COLO829 (cell line): ENCODE measurements at regions not wholly inside any gene's neighbourhood (a gene's known extent, or its start where the extent isn't known, plus 50 kb on each side); places are given as distances from the start of the nearest gene placed in this dataset.
A peak's percentile ranks its signal among the peaks of the same experiment; 100 is the strongest.

ENCODE experiments used
- DNase-seq: peaks from one replicate; pipeline ENCODE4 v3.0.0; 2012; ENCODE audit warnings: low spot score

DNA sequence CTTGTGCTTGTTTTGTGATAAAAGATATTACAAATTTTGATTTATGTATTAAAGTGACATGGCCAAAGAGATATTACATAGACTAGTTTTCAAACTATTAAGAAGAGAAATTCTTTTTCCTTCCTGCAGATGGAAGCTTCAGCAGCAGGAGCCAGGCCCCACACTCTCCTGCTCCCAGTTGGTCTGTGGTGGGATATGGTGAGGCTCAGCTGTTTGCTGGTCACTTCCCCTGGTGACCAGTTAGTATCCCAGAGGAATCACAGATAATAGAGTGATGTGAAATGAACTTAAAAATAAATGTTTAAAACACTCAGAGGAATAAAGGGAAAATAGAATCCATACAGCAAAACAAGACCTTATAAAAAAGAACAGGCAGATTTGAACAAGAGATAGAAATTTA is 154.7 kb downstream of the KTN1 start:
- no peak for DNase-seq

DNA sequence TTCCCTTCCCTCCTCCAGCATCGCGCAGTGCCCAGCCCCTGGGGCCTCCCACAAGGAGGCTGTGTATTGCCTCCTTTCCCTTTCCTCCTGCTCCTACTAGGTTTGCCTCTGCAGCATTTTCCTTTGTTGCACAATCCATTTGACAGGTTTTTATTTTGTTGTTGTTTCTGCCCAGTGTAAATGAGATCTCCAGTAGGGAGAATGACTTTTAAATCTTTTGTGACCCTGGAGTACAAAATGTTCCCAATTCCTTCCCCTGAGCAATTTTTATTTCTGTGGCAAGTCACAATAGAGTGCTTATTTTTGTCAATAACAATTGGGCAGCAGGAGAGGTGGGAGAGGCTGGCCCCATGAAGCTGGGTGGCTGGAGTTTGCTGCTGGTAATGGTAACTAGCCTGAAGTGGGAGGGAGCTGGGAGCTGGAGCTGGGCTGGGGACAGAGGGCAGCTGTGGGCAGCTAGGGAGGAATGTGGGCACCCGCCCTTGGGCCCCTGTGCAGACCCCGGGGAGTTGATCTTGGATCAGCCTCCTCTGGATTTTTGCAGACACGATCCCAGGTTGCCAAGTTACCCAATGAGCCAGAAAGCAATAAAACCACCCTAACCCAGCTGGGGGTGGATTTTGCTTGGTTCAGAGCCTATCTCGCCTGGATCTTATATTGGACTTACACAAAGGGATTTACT is 160.1 kb downstream of the KTN1 start:
- no peak for DNase-seq

- no peak for DNase-seq
These were observed 160.6 kb downstream of the KTN1 start for GRCh38 chr14:55740649-55740989.

GRCh38 chr14:55741240-55741639 is 161.2 kb downstream of the KTN1 start:
- no peak for DNase-seq

DNA sequence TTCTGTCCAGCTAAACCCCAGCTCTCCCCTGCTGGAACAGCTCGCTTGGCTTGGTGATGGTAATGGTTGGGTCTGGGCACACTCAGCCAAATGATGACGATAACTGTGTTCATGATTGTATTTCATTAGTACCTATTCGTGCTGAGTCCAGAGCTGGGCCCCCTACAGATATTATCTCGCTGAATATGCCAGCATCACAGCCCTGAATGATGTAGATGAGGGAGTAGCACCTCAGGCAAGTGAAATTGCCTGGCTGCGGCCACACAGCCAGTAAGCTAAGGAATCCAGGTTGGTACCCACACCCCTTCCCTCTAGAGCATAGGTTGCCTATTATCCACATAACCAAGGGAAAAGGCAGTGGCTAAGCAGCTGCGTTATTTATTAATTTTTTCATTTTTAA is 163.5 kb downstream of the KTN1 start:
- no peak for DNase-seq

- DNase-seq: no peak
These were observed 164.3 kb downstream of the KTN1 start for GRCh38 chr14:55744321-55744720.

GRCh38 chr14:55745906-55746305 is 165.9 kb downstream of the KTN1 start:
- no peak for DNase-seq

DNA sequence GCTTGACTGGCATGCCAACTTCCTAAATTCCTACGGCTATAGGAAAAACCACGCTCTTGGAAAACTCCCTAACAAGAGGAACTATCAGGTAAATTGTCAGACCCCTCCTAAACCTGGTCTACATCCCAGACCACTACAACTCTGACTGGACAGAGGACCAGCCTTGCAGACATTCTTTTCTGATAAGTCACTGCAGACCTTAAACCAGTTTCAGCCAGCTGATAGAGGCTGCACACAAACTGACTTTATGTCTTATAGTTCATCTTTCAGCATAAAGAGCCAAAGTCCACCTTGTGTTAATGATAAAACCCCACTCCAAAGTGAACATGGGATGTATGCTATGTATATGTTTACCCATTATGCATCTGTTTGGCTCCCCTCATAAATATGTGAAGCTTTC is 166.6 kb downstream of the KTN1 start:
- no peak for DNase-seq

DNA sequence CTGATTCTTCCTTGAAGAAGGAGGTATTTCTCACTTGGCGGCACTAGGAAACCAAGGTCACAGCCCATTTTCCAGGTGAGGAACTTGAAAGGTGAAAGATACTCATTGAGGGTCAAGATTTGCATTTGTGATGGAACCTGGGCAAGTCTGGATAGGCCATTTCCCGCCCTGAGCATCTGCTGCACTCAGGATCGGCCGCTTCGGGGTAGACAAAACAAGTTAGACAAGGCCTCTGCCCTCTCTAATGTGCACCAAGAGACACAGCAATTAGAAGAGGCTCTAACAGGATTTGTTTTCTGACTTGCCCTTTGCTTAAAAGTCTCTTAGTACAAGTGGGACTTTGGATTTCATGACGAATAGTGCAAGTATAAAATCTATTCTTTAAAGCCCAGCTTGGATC is 167.2 kb downstream of the KTN1 start:
- no peak for DNase-seq

GRCh38 chr14:55749201-55749812 is 169.3 kb downstream of the KTN1 start:
- DNase-seq: peak; percentile 95

DNA sequence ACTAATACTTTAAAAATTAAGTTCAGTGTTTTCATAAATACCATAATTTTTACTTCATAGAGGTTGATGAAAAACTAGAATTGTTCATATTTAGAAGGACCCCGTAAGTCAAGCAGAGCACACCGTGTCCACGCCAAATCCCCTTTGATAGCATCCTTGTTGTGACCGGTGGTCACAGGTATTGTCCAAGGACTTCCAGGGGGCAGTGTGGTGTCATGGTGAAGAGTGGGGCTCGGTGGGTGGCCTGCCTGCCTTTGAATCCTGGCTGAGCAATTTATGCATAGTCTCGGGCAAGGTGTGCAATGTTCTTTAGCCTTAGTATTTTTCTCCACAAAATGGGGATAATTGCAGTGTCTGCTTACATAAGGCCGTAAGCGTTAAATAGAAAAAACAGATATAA is 169.9 kb downstream of the KTN1 start:
- no peak for DNase-seq

GRCh38 chr14:55752580-55753390 is 172.8 kb downstream of the KTN1 start:
- peak; percentile 35 for DNase-seq

DNA sequence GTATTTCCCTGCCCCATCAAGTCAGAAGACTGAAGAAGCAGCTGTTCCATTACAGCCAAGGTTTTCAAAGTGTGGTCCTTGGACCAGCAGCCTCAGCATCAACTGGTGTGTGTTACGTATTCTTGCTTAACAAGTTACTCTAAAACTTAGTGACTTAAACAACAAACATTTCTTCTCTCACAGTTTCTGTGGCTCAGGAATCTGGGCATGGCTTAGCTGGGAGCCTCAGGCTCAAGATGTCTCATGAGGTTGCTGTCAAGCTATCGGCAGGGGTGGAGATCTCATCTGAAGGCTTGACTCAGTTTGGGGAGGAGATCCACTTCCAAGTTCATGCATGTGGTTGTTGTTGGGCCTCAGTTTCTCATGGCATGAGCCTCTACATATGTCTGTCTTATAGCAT is 174.5 kb downstream of the KTN1 start:
- no peak for DNase-seq

DNA sequence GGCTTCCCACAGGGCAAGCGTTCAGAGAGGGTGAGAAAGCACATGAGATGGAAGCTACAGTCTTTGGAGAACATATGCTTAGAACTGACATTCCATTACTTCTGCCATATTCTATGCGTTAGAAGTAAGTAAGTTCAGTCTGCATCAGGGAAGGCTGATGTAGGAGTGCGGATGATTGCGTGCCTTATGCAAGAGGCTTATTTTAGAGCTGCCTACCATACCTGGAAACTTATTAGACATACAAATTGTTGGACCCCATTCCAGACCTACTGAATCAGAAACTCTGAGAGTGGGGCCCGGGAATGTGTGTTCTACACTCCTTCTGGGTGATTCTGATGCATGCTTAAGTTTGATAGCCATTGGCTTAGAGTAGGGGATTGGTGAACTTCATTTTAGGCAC is 174.9 kb downstream of the KTN1 start:
- no peak for DNase-seq

DNA sequence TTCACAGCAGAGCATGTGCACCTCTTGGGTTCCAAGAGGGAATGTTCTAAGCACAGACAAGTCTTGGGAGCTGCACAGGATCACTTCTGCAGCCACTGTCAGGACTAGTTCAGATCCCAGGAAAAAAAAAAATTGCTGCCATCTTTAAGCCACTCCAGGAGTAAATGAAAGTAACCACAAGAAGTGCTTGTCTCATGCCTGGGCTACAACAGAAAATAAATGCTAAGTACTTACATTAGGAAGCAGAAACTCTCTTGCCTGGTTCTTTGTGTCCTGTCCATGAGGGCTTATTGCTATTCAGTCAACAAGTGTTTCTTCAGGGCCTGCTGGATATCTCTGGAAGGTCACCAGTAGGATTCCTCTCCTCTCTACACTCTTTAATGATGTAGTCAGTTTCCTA is 176.1 kb downstream of the KTN1 start:
- no peak for DNase-seq

- DNase-seq: no peak
These were observed 176.6 kb downstream of the KTN1 start for GRCh38 chr14:55756557-55756956.

GRCh38 chr14:55758796-55759195 is 178.8 kb downstream of the KTN1 start:
- no peak for DNase-seq

DNA sequence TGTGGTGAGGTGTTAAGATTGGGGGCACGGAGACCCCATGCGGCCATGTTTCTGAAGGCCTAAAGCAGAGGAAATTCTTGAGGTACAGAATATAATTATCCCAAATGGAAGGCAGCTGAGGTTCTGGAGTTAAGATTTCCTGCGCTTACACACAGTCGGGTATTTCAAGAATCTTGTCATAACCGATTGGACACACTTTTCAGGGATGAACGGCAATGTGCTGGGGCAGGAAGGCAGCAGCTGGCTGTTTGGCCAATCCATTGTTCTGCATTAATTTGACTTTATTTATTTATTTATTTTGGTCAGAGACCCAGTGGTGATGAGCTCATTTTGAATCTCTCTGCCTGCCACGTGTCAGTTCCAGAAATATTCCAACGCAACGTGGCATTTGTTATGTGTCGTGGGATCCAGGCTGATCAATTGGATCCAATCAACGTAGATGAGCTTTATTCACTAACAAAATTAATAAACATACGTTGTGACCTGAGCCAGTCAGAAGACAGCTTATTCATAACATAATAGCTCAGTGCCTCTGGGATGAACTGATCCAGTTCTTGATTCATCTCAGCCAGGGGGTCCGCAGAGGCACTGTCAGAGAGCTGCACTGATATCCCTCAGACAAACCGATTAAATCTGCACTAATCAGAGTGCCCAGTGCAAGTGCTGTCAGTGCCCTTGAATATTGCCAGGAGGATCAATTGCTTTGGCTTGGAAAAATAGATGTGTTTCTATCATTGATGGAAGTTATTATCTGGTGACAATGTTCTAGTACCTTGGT is 181.0 kb downstream of the KTN1 start:
- DNase-seq: no peak

- no peak for DNase-seq
These were observed 181.6 kb downstream of the KTN1 start for GRCh38 chr14:55761651-55762050.

DNA sequence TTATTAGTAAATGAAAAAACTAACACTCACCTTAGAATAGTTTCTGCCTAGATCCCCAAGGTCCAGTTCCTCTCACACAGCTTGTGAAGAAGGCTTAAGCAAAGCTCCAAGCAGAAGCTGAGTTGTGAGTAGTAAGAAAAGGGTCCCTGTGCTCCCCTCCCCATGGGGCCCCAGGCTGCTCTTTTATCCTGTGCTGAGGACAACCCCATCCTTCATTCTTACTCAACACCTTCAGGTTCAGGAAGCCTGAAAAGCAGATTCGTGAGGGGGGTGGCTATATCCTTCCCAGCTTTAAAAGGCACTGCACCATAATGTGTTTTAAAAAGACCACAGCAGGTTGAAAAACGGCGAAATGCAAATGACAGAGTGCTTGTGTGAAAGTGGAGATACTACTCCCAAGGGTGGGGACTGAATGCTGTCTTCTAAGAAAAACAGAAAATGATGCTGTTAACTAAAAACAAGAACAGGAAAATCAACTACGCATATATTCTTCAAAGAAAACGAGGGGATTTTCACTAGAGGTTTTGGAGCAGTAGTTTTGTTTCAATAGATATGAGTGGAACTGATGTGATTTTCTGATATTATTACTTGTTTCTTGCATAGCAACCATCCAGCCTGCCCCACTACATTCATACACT is 182.7 kb downstream of the KTN1 start:
- no peak for DNase-seq

- no peak for DNase-seq
These were observed 184.8 kb downstream of the KTN1 start for GRCh38 chr14:55764784-55765183.

DNA sequence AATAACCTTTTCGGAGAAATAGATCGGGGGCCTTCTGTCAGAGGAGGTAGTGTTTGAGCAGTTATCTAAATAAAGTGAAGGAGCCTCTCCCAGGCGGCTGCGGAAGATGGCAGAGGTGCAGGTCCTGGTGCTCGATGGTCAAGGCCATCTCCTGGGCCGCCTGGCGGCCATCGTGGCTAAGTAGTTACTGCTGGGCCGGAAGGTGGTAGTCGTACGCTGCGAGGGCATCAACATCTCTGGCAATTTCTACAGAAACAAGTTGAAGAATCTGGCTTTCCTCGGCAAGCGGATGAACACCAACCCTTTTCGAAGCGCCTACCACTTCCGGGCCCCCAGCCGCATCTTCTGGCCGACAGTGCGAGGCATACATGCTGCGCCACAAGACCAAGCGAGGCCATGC is 186.1 kb downstream of the KTN1 start:
- no peak for DNase-seq
